HG03045 (cell line): ENCODE measurements at regions not wholly inside any gene's neighbourhood (a gene's known extent, or its start where the extent isn't known, plus 50 kb on each side); places are given as distances from the start of the nearest gene placed in this dataset.

Experiments used
- ATAC-seq: cut with Tn5 transposase; IDR thresholded peaks from one replicate; pipeline ENCODE4 v1.9.1; 2021; ENCODE audit warnings: mild to moderate bottlenecking, moderate library complexity; ENCODE audit not compliant: unreplicated experiment

- no peak for ATAC-seq
Observed at GRCh38 chr4:144202081-144202480, 61.6 kb upstream of the GYPA start.

DNA sequence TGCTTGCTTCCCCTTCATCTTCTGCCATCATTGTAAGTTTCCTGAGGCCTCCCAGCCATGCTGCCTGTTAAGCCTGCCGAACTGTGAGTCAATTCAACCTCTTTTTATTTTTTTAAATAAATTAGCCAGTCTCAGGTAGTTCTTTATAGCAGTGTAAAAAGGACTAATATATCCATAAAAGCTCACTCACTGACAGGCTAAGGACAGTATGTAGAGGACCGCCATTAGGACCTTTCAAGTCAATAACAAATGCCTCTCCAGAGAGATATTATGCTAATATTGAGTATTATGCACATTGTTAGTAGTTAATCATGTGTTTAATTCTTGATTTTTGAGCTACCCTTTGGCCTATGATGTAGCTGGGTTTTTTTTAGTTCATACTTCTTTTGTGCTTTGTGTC is 62.6 kb upstream of the GYPA start:
- no peak for ATAC-seq

- ATAC-seq, result no peak
Observed at GRCh38 chr4:144204431-144204830, 63.9 kb upstream of the GYPA start.

GRCh38 chr4:144206711-144207110 is 66.2 kb upstream of the GYPA start:
- ATAC-seq, result no peak

GRCh38 chr4:144208074-144208473 is 67.6 kb upstream of the GYPA start:
- no peak for ATAC-seq

- ATAC-seq, result no peak
Observed at GRCh38 chr4:144209491-144209890, 69.0 kb upstream of the GYPA start.

- no peak for ATAC-seq
Observed at GRCh38 chr4:144213371-144213770, 72.9 kb upstream of the GYPA start.

DNA sequence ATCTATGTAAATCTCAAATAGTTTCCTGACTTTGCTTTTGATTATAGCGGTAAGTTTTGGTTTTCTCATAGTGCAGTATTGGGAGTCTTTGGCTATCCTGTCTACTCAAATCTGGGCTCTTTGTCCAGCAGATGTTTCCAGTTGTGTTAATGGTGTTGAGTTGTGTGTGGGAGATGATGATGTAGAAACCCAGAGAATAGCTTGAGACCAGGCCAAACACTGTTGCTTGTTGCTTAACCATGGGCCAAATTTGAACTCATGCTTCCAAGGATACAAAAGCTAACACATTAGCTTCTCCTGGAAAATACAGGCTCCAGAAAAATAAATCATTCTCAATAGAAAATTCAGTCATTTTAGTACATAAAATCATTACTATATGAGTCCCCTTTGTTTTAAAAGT is 82.6 kb upstream of the GYPA start:
- ATAC-seq, result no peak

- no peak for ATAC-seq
Observed at GRCh38 chr4:144223661-144224060, 83.1 kb upstream of the GYPA start.

GRCh38 chr4:144259285-144259684 is 118.8 kb upstream of the GYPA start:
- ATAC-seq, result no peak

GRCh38 chr4:144267084-144267483 is 126.6 kb upstream of the GYPA start:
- no peak for ATAC-seq

GRCh38 chr4:144280688-144281087 is 140.2 kb upstream of the GYPA start:
- no peak for ATAC-seq

DNA sequence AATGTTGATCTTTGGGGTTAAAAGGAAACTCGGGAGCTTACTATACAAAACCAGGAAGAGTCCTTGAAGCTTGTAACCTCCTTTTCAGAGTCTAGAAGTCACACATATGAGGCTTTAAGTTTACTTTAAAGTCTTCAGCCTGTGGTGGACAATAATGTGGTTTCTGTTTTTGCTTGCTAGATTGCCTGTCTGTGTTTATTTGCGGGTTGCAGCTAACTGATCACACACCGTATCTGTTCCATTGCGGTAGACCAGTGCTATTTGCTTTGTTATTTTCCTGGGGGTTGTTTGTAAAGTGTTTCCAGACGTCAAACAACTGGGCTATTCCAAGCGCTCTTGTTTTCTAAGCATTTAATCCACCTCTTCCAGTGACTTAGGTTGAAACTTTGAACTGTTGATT is 143.0 kb upstream of the GYPA start:
- no peak for ATAC-seq

DNA sequence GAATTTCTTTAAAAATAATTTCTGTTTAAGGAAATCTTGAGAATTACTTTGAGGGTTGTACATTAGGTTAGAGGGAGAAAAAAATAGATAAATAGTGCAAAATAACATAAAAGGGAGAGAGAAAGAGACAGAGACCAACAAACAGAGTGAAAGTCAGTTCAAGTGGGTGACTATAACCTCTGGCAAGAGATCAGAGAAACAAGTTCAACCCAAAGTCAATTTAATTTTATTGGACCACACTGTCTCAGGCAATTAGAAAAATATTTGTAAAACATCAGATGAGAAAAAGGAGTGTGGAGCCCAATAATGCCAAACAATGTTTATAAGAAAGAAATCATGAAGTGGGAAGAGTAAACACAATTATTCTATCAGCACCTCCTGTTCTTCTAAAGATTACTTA is 143.5 kb upstream of the GYPA start:
- no peak for ATAC-seq

DNA sequence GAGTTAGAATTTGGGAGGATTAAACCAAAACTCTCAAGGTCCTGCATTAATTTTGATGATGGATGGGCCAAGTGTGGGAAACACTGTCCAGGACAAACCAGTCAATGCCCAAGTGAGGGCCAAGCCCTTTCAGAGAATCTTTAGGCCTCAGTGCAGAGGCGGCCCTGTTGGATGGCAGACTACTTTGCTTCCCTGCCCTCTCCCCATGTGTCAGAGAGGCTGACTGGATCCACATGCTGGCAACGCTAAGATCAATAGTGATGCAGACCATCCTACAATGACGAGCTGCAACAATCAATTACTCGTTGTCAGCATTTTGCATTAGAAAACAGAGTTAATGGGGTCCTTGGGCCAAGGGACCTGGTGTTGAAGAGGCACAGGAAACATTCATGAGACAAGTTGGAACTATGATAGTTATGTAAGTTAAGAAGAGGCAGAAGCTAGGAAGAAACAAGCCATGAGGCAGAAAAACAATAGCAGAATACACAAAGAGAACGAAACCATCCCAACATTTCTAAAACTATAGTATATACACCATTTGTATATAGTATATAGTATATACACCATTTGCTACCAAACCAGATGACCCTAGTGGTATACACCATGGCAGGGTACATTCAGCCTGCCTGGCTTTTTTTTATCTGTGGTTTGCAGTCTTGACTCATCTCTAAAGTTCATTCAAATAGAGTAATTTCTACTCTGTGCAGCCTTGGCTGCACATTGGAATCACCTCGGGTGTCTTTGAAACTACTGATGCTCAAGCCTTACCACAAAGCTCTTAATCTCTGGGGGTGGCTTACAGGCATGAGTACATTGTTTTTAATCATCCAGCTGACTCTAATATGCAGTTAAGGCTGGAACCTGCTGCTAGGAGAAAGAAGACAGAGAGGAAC is 147.7 kb upstream of the GYPA start:
- no peak for ATAC-seq

DNA sequence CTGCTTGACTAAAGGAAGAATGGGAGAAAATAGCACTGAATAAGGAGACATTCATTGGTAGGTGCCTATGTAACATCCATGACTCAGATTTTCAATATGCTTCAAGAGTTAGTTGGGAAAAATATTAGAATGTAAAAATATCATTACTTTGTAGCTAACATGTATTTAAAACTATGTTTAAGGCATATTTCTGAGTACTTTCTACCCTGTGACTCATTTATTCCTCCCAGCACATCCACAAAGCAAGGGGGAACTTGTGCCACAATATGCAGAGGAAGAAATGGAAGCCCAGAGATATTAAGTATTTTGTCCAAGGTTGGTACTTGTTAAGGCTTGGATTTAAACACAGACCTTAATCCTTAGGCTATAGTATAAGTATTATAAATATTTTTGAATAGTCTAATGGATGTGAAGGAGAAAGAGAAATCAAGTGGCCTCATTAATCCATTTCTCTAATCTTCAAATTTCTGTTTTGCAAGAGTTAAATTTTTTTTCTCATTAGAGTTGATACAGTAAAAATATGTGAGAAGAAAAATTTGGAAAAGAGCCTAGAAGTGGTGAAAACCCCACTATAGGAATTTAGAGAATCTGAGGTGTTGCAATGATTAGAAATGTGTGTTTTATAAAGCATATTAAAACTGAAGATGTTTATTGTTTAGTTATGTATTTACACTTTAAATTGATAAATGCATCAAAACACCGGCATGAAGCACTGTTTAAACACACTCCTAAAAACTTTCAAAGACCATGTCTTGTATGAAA is 149.3 kb upstream of the GYPA start:
- ATAC-seq, result no peak

- ATAC-seq, result no peak
Observed at GRCh38 chr4:144291164-144291563, 150.6 kb upstream of the GYPA start.

DNA sequence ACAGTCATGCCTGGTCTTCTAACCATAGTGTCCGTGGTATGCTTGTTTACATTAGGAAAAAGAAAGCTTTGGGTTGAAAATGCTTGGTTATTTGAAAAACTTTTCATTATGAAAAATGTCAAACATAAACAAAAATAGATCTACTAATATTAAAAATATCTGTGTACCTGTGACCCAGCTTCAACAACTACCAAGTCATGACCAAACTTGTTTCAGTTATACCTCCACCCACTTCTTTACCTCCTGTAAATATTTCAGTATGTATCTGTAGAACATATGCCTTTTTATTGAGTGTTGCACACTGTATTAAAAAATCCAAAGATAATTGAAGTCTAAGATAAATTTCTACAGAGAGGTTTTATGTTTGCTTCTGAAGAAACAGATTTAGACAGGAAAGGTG is 153.7 kb upstream of the GYPA start:
- no peak for ATAC-seq

DNA sequence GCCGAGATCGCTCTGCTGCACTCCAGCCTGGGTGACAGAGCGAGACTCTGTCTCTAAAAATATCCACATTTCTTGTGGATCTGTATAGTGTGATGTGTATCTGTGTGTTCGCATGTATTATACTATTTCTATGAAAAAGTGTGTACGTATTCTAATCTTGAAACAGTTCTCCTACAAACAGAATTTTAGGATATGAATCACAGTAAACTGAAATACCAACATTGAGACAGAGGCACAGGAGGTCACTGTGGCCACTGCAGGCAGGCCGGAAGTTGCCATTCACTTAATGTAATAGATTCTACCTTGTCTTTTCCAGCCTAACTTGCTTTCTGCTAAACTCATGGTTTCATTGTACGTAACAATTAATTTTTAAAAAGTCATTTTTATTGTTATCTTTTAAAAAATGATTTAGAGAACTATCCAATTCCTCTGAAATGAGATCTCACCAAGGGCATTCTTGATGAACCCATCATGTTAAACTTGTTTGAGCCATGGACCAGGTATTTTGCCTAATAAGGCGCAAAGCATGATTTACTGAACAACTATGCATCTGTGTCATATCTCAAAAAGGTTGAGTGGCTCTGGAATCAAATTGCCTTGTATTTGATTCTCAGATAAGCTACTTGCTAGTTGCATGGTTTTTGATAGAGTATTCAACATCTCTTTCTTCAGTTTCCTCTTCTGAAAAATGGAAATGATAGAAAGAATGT is 154.9 kb upstream of the GYPA start:
- ATAC-seq, result no peak

- ATAC-seq, result no peak
Observed at GRCh38 chr4:144296941-144297340, 156.4 kb upstream of the GYPA start.

GRCh38 chr4:144298519-144298918 is 158.0 kb upstream of the GYPA start:
- ATAC-seq, result no peak

DNA sequence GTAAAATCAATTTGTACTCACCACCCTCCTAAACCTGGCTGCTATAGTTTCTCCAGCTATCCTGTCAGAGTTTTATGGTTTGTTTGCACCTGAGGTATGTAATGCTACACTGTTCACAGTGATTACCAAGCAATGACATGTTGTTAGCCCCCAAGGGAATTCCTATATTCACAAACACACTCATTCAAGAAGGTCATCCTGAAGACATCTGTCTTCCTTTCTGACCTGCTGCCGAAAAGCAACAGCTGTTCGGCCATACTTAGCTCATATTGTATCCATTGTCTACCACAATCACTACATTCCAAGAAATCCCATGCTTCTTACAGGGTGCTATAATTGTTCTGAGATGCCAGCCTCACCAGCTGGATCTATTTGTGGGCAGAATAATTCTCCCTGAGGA is 160.1 kb upstream of the GYPA start:
- ATAC-seq, result no peak
